ENCODE measurements at regions not wholly inside any gene's neighbourhood (a gene's known extent, or its start where the extent isn't known, plus 50 kb on each side); places are given as distances from the start of the nearest gene placed in this dataset.

- Histone ChIP-seq H3K4me3 (replicated peaks in 1 of 3; ENCODE audit: low read depth in 2 of 3, low read length in 3 of 3) (no peak overlapping the region), H3K9ac (ENCODE audit: insufficient read depth, low read length, poor library complexity, severe bottlenecking) (no peak overlapping the region), H2AFZ (ENCODE audit: insufficient read depth, low read depth, low read length, poor library complexity, severe bottlenecking) (no peak overlapping the region), H3K27ac (ENCODE audit: low read depth in 1 of 2, low read length in 2 of 2) (no peak overlapping the region), H3K79me2 (ENCODE audit: insufficient read depth, low read length) (no peaks in the 10 kb centered on the region), H4K20me1 (ENCODE audit: insufficient read depth, low read length) (no peaks in the 10 kb centered on the region), H3K4me2 (replicated peaks; ENCODE audit: extremely low read depth, low read length, poor library complexity, severe bottlenecking) (no peak overlapping the region), H3K36me3 (replicated peaks in 1 of 2; ENCODE audit: control insufficient read depth in 1 of 2, insufficient read depth in 2 of 2, low read length in 2 of 2) (no peaks in the 10 kb centered on the region), H3K4me1 (ENCODE audit: control insufficient read depth in 1 of 2, insufficient read depth in 2 of 2, low read length in 2 of 2) (no peaks in the 10 kb centered on the region), H3K9me3 (replicated peaks in 1 of 2; ENCODE audit: control insufficient read depth in 1 of 2, insufficient read depth in 1 of 2, low read length in 2 of 2) (no peaks in the 10 kb centered on the region), H3K27me3 (ENCODE audit: control insufficient read depth in 2 of 2, insufficient read depth in 2 of 2, low read length in 2 of 2) (no peaks in the 10 kb centered on the region)
- Mint-ChIP-seq H3K4me3 (no peak overlapping the region), H3K9me3 (no peaks in the 10 kb centered on the region), H3K4me1 (peaks cover 5% of the 10 kb centered on the region), H3K27ac (no peak overlapping the region), H3K36me3 (no peaks in the 10 kb centered on the region), H3K27me3 (ENCODE audit: low read depth in 3 of 3) (peaks cover 2 to 5% (median 3%) of the 10 kb centered on the region in 3 donors)
- 100% methylated on average over 1 of the region's 7 CpGs for WGBS (ENCODE audit: insufficient coverage)
- no peak for DNase-seq
- intact Hi-C loops (cut with micrococcal nuclease): no loop called here
- no peak for TF ChIP-seq CTCF (IDR thresholded peaks at IDR 0.05)
These were observed 73.7 kb upstream of the UMPS start for GRCh38 chr3:124656531-124656930.

- H3K4me1 ChIP-seq (ENCODE audit: control insufficient read depth in 1 of 2, insufficient read depth in 2 of 2, low read length in 2 of 2): no peaks in the 10 kb centered on the region
- no peaks in the 10 kb centered on the region for H3K9me3 ChIP-seq (replicated peaks in 1 of 2; ENCODE audit: control insufficient read depth in 1 of 2, insufficient read depth in 1 of 2, low read length in 2 of 2)
- H3K9me3 Mint-ChIP-seq: no peaks in the 10 kb centered on the region
- H3K27ac ChIP-seq (ENCODE audit: low read depth in 1 of 2, low read length in 2 of 2): no peak overlapping the region
- H3K4me3 ChIP-seq (replicated peaks in 1 of 3; ENCODE audit: low read depth in 2 of 3, low read length in 3 of 3): no peak overlapping the region
- H2AFZ ChIP-seq (ENCODE audit: insufficient read depth, low read depth, low read length, poor library complexity, severe bottlenecking): no peak overlapping the region
- H3K79me2 ChIP-seq (ENCODE audit: insufficient read depth, low read length): no peaks in the 10 kb centered on the region
- H3K4me1 Mint-ChIP-seq: no peaks in the 10 kb centered on the region
- H3K27ac Mint-ChIP-seq: no peak overlapping the region
- H3K36me3 ChIP-seq (replicated peaks in 1 of 2; ENCODE audit: control insufficient read depth in 1 of 2, insufficient read depth in 2 of 2, low read length in 2 of 2): no peaks in the 10 kb centered on the region
- no peak overlapping the region for H3K4me3 Mint-ChIP-seq
- 61% methylated on average over 4 of the region's 4 CpGs for WGBS (ENCODE audit: insufficient coverage)
- no peak for TF ChIP-seq CTCF (IDR thresholded peaks at IDR 0.05)
- intact Hi-C loops (cut with micrococcal nuclease): no loop called here
- no peaks in the 10 kb centered on the region for H3K36me3 Mint-ChIP-seq
- H3K27me3 Mint-ChIP-seq (ENCODE audit: low read depth in 3 of 3): peaks cover 2 to 7% (median 3%) of the 10 kb centered on the region in 3 donors
- H4K20me1 ChIP-seq (ENCODE audit: insufficient read depth, low read length): no peaks in the 10 kb centered on the region
- H3K4me2 ChIP-seq (replicated peaks; ENCODE audit: extremely low read depth, low read length, poor library complexity, severe bottlenecking): no peak overlapping the region
- no peak for DNase-seq
- H3K9ac ChIP-seq (ENCODE audit: insufficient read depth, low read length, poor library complexity, severe bottlenecking): no peak overlapping the region
- H3K27me3 ChIP-seq (ENCODE audit: control insufficient read depth in 2 of 2, insufficient read depth in 2 of 2, low read length in 2 of 2): no peaks in the 10 kb centered on the region
These were observed 73.1 kb upstream of the UMPS start for GRCh38 chr3:124657138-124657537.

All from CD14-positive monocyte (primary cell).